Testis (tissue), 2 donors: ENCODE measurements at regions not wholly inside any gene's neighbourhood (a gene's known extent, or its start where the extent isn't known, plus 50 kb on each side); places are given as distances from the start of the nearest gene placed in this dataset.

Experiments
- CTCF ChIP-seq, 3 experiments: fragments of 450-650 bp in 2 of 3; fragments of 200-600 bp in 1 of 3; sonication (generic) in 1 of 3; IDR thresholded peaks; one replicate each; pipeline ENCODE4 v1.5.1; 2016 to 2019; ENCODE audit warnings: antibody characterized with exemption in 3 of 3, mild to moderate bottlenecking in 2 of 3, moderate library complexity in 1 of 3
- POLR2A ChIP-seq: fragments of 450-650 bp; IDR thresholded peaks from one replicate; pipeline ENCODE4 v1.6.1; 2017; ENCODE audit warnings: antibody characterized with exemption, mild to moderate bottlenecking, moderate library complexity

- no peak for TF ChIP-seq CTCF (IDR thresholded peaks at IDR 0.05)
- no peak for TF ChIP-seq POLR2A
These were observed 485.5 kb upstream of the SEMA6A start for GRCh38 chr5:117060099-117060498.
